ENCODE measurements at regions not wholly inside any gene's neighbourhood (a gene's known extent, or its start where the extent isn't known, plus 50 kb on each side); places are given as distances from the start of the nearest gene placed in this dataset.

DNA sequence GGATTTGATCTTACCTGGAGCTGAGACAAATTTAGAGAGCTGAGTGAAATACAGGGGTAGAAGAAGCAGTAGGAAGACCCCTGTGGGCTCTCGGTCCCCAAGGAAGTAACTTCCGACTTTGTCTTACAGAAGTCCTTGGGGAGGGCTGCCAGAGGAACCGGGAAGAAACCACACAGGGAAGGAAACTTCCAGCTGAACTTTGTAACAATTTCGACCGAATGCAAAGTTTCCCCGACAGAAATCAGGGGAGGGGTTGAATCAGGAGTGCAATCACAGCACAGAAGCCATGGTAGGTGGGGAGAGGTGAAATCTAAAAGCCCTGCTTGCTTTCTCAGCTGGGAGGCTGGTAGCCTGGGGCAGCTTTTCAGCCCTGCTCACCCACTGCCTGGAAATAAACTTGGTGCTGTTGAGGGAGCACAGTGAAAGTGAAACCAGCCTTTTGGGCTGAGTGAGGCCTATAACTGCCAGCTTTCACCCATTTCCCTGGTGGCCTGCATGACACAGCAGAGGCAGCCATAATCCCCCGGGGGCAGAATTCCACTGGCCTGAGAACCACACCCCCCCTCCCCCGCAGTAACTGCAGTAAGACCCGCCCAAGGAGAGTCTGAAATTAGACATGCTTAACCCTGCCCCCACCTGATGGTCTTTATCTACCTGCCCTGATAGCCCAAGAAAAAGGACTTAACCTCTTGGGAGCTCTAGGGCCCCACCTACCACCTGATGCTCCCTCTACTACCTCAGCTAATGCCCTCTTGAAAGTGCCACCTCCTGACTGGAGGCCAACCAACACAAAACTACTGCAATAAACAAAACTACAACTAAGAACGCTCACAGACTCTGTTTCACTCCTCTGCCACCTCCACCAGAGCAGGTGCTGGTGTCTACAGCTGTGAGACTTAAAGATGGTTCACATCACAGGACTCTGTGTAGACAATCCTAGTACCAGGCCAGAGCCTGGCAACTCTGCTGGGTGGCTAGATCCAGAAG lies 248.2 kb downstream of the PARM1 start:
- TF ChIP-seq POLR2AphosphoS5 (IDR thresholded peaks at IDR 0.05) (no peak), POLR2A (IDR thresholded peaks at IDR 0.05) (no peak)
- TF ChIP-seq, protein P1, sequence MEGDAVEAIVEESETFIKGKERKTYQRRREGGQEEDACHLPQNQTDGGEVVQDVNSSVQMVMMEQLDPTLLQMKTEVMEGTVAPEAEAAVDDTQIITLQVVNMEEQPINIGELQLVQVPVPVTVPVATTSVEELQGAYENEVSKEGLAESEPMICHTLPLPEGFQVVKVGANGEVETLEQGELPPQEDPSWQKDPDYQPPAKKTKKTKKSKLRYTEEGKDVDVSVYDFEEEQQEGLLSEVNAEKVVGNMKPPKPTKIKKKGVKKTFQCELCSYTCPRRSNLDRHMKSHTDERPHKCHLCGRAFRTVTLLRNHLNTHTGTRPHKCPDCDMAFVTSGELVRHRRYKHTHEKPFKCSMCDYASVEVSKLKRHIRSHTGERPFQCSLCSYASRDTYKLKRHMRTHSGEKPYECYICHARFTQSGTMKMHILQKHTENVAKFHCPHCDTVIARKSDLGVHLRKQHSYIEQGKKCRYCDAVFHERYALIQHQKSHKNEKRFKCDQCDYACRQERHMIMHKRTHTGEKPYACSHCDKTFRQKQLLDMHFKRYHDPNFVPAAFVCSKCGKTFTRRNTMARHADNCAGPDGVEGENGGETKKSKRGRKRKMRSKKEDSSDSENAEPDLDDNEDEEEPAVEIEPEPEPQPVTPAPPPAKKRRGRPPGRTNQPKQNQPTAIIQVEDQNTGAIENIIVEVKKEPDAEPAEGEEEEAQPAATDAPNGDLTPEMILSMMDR (IDR thresholded peaks at IDR 0.05 in 8 of 11, conservative IDR thresholded peaks at IDR 0.05 in 3 of 11): no peak
- peaks cover 0 to 19% (median 0%) of the 10 kb centered on the region in 8 donors for H3K9me3 ChIP-seq
- H3K4me3 ChIP-seq: peak overlapping the region in 1 of 8 donors; percentile 23
- H3K27me3 ChIP-seq (replicated peaks in 1 of 7): no peaks in the 10 kb centered on the region
- no peaks in the 10 kb centered on the region for H3K36me3 ChIP-seq
- H3K27ac ChIP-seq: peak overlapping the region in 3 of 8 donors; percentile 42 to 47 (median 44)
- intact Hi-C loops (cut with DNase I; ENCODE audit: low total_unique reads): no loop called here
- 70 to 77% (median 73%) methylated on average over 9 to 10 of the region's 10 CpGs for WGBS, 5 donors
- no peaks in the 10 kb centered on the region for H3K4me1 ChIP-seq
- DNase-seq: peak; percentile 51

DNA sequence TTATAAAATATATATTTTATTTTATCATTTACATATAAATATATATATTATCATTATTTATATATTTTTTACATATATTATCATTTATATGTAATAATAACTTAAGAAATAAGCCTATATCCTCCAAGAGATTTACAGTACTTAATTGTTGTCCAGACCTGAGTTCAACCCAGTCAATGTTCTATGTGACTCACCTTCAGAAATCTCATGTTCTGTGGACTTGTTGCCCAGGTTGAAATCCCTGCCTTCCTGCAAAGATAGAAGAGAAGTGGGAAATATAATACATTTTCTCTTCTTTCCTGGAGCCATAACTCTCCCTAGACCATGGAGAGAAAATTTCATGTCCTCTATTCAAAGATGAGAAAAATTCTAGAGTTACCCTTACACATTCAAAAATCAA lies 247.3 kb downstream of the PARM1 start:
- no peak for DNase-seq
- intact Hi-C loops (cut with DNase I; ENCODE audit: low total_unique reads): no loop called here
- Histone ChIP-seq H3K4me3 (no peak overlapping the region), H3K36me3 (no peaks in the 10 kb centered on the region), H3K4me1 (no peaks in the 10 kb centered on the region), H3K9me3 (peaks cover 0 to 19% (median 0%) of the 10 kb centered on the region in 8 donors), H3K27me3 (replicated peaks in 1 of 7) (no peaks in the 10 kb centered on the region), H3K27ac (no peak overlapping the region)
- TF ChIP-seq, protein P1 (IDR thresholded peaks at IDR 0.05 in 8 of 11, conservative IDR thresholded peaks at IDR 0.05 in 3 of 11): no peak
- TF ChIP-seq POLR2AphosphoS5 (IDR thresholded peaks at IDR 0.05): no peak

DNA sequence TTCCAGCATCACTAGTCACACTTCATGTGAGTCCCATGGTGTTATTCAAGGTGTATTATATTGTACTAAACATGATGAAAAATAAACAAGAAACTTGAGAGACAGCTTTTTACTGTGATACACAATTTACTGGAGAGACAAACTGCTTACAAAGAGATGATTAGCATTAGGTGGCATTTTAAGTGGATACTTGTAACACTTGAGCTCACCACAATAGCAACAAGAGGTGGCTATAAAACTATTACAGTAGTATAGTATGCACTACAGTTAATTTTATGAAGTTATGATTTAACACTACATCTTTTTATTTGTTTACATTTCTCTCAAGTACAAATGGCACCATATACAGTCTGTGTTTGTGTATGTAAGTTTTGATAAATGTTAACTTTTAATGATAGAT lies 246.6 kb downstream of the PARM1 start:
- Histone ChIP-seq H3K9me3 (peaks cover 0 to 19% (median 0%) of the 10 kb centered on the region in 8 donors), H3K27me3 (replicated peaks in 1 of 7) (no peaks in the 10 kb centered on the region), H3K36me3 (no peaks in the 10 kb centered on the region), H3K27ac (no peak overlapping the region), H3K4me1 (no peaks in the 10 kb centered on the region), H3K4me3 (no peak overlapping the region)
- TF ChIP-seq, protein P1 (IDR thresholded peaks at IDR 0.05 in 8 of 11, conservative IDR thresholded peaks at IDR 0.05 in 3 of 11): no peak
- TF ChIP-seq POLR2AphosphoS5 (IDR thresholded peaks at IDR 0.05): no peak
- no peak for TF ChIP-seq POLR2A (IDR thresholded peaks at IDR 0.05)
- no peak for DNase-seq
- intact Hi-C loops (cut with DNase I; ENCODE audit: low total_unique reads): no loop called here

DNA sequence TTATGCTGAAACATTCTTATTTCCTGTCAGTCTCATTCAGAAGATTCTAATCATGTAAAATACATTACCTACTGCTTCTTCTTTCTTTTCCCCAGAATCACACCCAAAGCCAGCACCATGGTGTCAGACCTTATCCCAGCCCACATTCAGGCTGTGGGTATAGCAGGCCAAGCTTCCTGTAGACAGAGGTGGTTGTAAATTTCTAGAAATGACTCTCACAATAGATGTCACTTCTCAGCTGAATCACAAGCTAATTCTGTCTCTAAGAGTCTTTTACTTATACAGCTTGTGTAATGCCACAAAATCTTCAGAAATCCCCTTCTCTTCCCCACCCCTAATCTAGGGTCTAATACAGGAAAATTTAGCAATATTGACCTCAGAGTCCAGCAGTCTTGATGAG lies 239.6 kb downstream of the PARM1 start:
- TF ChIP-seq POLR2AphosphoS5 (IDR thresholded peaks at IDR 0.05) (no peak), POLR2A (IDR thresholded peaks at IDR 0.05) (no peak)
- TF ChIP-seq, protein P1 (IDR thresholded peaks at IDR 0.05 in 8 of 11, conservative IDR thresholded peaks at IDR 0.05 in 3 of 11): no peak
- Histone ChIP-seq H3K36me3 (no peaks in the 10 kb centered on the region), H3K4me1 (no peaks in the 10 kb centered on the region), H3K9me3 (no peaks in the 10 kb centered on the region), H3K4me3 (no peak overlapping the region), H3K27ac (no peak overlapping the region), H3K27me3 (replicated peaks in 1 of 7) (no peaks in the 10 kb centered on the region)
- no peak for DNase-seq
- intact Hi-C loops (cut with DNase I; ENCODE audit: low total_unique reads): no loop called here
